ENCODE measurements at regions not wholly inside any gene's neighbourhood (a gene's known extent, or its start where the extent isn't known, plus 50 kb on each side); places are given as distances from the start of the nearest gene placed in this dataset.

- TF ChIP-seq, protein P1, sequence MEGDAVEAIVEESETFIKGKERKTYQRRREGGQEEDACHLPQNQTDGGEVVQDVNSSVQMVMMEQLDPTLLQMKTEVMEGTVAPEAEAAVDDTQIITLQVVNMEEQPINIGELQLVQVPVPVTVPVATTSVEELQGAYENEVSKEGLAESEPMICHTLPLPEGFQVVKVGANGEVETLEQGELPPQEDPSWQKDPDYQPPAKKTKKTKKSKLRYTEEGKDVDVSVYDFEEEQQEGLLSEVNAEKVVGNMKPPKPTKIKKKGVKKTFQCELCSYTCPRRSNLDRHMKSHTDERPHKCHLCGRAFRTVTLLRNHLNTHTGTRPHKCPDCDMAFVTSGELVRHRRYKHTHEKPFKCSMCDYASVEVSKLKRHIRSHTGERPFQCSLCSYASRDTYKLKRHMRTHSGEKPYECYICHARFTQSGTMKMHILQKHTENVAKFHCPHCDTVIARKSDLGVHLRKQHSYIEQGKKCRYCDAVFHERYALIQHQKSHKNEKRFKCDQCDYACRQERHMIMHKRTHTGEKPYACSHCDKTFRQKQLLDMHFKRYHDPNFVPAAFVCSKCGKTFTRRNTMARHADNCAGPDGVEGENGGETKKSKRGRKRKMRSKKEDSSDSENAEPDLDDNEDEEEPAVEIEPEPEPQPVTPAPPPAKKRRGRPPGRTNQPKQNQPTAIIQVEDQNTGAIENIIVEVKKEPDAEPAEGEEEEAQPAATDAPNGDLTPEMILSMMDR (IDR thresholded peaks at IDR 0.05) = no peak
- DNase-seq = no peak
- no peaks in the 10 kb centered on the region for H3K27me3 ChIP-seq
- H3K9me3 ChIP-seq = no peaks in the 10 kb centered on the region
- H3K4me1 ChIP-seq = no peaks in the 10 kb centered on the region
- no peak overlapping the region for H3K27ac ChIP-seq
- H3K4me3 ChIP-seq = no peak overlapping the region
- intact Hi-C loops (cut with DNase I) = no loop called here
- ATAC-seq = no peak
- H3K36me3 ChIP-seq = no peaks in the 10 kb centered on the region
Measured at GRCh38 chrX:40827331-40827730, 92.0 kb upstream of the MED14 start.

- H3K36me3 ChIP-seq = no peaks in the 10 kb centered on the region
- H3K4me1 ChIP-seq = no peaks in the 10 kb centered on the region
- no peaks in the 10 kb centered on the region for H3K9me3 ChIP-seq
- H3K4me3 ChIP-seq = no peak overlapping the region
- no peaks in the 10 kb centered on the region for H3K27me3 ChIP-seq
- no peak for ATAC-seq
- intact Hi-C loops (cut with DNase I) = no loop called here
- DNase-seq = no peak
- TF ChIP-seq, protein P1 (IDR thresholded peaks at IDR 0.05) = no peak
- H3K27ac ChIP-seq = no peak overlapping the region
Measured at GRCh38 chrX:40831750-40832149, 96.4 kb upstream of the MED14 start.

- Histone ChIP-seq H3K9me3 (no peaks in the 10 kb centered on the region), H3K36me3 (no peaks in the 10 kb centered on the region), H3K27ac (no peak overlapping the region), H3K27me3 (no peaks in the 10 kb centered on the region), H3K4me3 (no peak overlapping the region), H3K4me1 (no peaks in the 10 kb centered on the region)
- TF ChIP-seq, protein P1 (IDR thresholded peaks at IDR 0.05) = no peak
- intact Hi-C loops (cut with DNase I) = no loop called here
- ATAC-seq = no peak
- no peak for DNase-seq
Measured at GRCh38 chrX:40832723-40833122, 97.4 kb upstream of the MED14 start.

DNA sequence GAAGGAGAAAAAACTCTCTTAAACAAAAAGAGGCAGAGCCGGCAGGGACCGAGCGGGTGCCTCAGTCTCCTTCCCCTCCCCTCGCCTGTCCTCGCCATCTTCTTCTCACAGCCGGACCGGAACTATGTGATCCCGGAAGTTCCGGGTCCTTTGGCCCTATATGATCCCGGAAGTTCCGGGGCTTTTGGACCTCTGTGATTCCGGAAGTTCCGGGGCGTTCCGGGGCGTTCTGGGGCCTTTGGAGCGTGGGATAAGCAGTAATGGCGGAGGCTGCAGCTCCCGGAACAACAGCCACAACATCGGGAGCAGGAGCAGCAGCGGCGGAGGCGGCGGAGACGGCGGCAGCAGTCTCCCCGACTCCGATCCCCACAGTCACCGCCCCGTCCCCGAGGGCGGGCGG lies 98.9 kb upstream of the MED14 start:
- intact Hi-C loops (cut with DNase I) = no loop called here
- DNase-seq = no peak
- Histone ChIP-seq H3K4me1 (no peaks in the 10 kb centered on the region), H3K27me3 (no peaks in the 10 kb centered on the region), H3K9me3 (no peaks in the 10 kb centered on the region), H3K36me3 (no peaks in the 10 kb centered on the region), H3K4me3 (no peak overlapping the region), H3K27ac (no peak overlapping the region)
- no peak for ATAC-seq
- TF ChIP-seq, protein P1 (IDR thresholded peaks at IDR 0.05) = no peak

GRCh38 chrX:40835526-40835925 lies 100.2 kb upstream of the MED14 start:
- TF ChIP-seq, protein P1 (IDR thresholded peaks at IDR 0.05) = no peak
- intact Hi-C loops (cut with DNase I) = no loop called here
- Histone ChIP-seq H3K27me3 (no peaks in the 10 kb centered on the region), H3K36me3 (no peaks in the 10 kb centered on the region), H3K9me3 (no peaks in the 10 kb centered on the region), H3K4me3 (no peak overlapping the region), H3K4me1 (no peaks in the 10 kb centered on the region), H3K27ac (no peak overlapping the region)
- DNase-seq (no peak), ATAC-seq (peak; percentile 64)

All from left lung (tissue), 4 donors.